ENCODE measurements at regions not wholly inside any gene's neighbourhood (a gene's known extent, or its start where the extent isn't known, plus 50 kb on each side); places are given as distances from the start of the nearest gene placed in this dataset.

- Histone ChIP-seq H3K4me1 (ENCODE audit: control insufficient read depth, insufficient read depth, low read length) (no peaks in the 10 kb centered on the region), H3K4me3 (ENCODE audit: low read depth, low read length) (no peak overlapping the region), H3K36me3 (ENCODE audit: control insufficient read depth in 2 of 2, insufficient read depth in 1 of 2, low read length in 2 of 2) (no peaks in the 10 kb centered on the region), H3K9me3 (ENCODE audit: control insufficient read depth, insufficient read depth, low read depth, low read length) (no peaks in the 10 kb centered on the region), H3K27ac (ENCODE audit: extremely low read depth, low read depth, low read length) (no peak overlapping the region)
- ChIA-PET POLR2A (no interaction called here), CTCF (no interaction called here)
- TF ChIP-seq ZNF473 (tag by site-specific recombination; IDR thresholded peaks at IDR 0.05) = no peak
- TF ChIP-seq ZNF311 (tag by site-specific recombination; IDR thresholded peaks at IDR 0.05; ENCODE audit: borderline replicate concordance) = no peak
- no peak for TF ChIP-seq ZNF324 (tag by site-specific recombination; IDR thresholded peaks at IDR 0.05)
- TF ChIP-seq ZEB2 (tag by site-specific recombination; IDR thresholded peaks at IDR 0.05) = no peak
- no peak for TF ChIP-seq ZNF335 (tag by site-specific recombination; conservative IDR thresholded peaks at IDR 0.05)
- no peak for TF ChIP-seq ZNF350 (tag by site-specific recombination; IDR thresholded peaks at IDR 0.05)
- TF ChIP-seq PATZ1 (tag by site-specific recombination; IDR thresholded peaks at IDR 0.05) = no peak
- TF ChIP-seq ZNF132 (tag by site-specific recombination; IDR thresholded peaks at IDR 0.05; ENCODE audit: borderline replicate concordance) = no peak
- TF ChIP-seq ZNF292 (tag by site-specific recombination; IDR thresholded peaks at IDR 0.05; ENCODE audit: borderline replicate concordance, low read depth) = no peak
- no peak for TF ChIP-seq ZXDB (tag by site-specific recombination; IDR thresholded peaks at IDR 0.05)
- no peak for TF ChIP-seq ZNF792 (tag by site-specific recombination; IDR thresholded peaks at IDR 0.05)
- TF ChIP-seq ZNF148 (tag by site-specific recombination; IDR thresholded peaks at IDR 0.05; ENCODE audit: borderline replicate concordance) = no peak
- no peak for TF ChIP-seq PBX3 (CRISPR knock-in tag; IDR thresholded peaks at IDR 0.05)
Observed at GRCh38 chr4:149218672-149219071, 597.0 kb downstream of the IQCM start.

GRCh38 chr4:149214301-149214700, 601.3 kb downstream of the IQCM start:
- no peaks in the 10 kb centered on the region for H3K9me3 ChIP-seq (ENCODE audit: control insufficient read depth, insufficient read depth, low read depth, low read length)
- ChIA-PET POLR2A (no interaction called here), CTCF (no interaction called here)
- H3K4me1 ChIP-seq (ENCODE audit: control insufficient read depth, insufficient read depth, low read length) = no peaks in the 10 kb centered on the region
- H3K27ac ChIP-seq (ENCODE audit: extremely low read depth, low read depth, low read length) = no peak overlapping the region
- no peaks in the 10 kb centered on the region for H3K36me3 ChIP-seq (ENCODE audit: control insufficient read depth in 2 of 2, insufficient read depth in 1 of 2, low read length in 2 of 2)
- H3K4me3 ChIP-seq (ENCODE audit: low read depth, low read length) = no peak overlapping the region
- TF ChIP-seq ZNF366 (tag by site-specific recombination; conservative IDR thresholded peaks at IDR 0.05) (no peak), GLIS1 (tag by site-specific recombination; IDR thresholded peaks at IDR 0.05) (no peak), ZNF398 (tag by site-specific recombination; IDR thresholded peaks at IDR 0.05) (no peak), ZNF214 (tag by site-specific recombination; IDR thresholded peaks at IDR 0.05; ENCODE audit: borderline replicate concordance) (no peak), ZNF280D (tag by site-specific recombination; IDR thresholded peaks at IDR 0.05) (no peak), ZNF423 (tag by site-specific recombination; IDR thresholded peaks at IDR 0.05) (no peak), ZNF433 (tag by site-specific recombination; IDR thresholded peaks at IDR 0.05; ENCODE audit: low read depth) (no peak), ZFP37 (tag by site-specific recombination; IDR thresholded peaks at IDR 0.05) (no peak), ZNF549 (tag by site-specific recombination; IDR thresholded peaks at IDR 0.05) (no peak), ZNF530 (tag by site-specific recombination; IDR thresholded peaks at IDR 0.05; ENCODE audit: low read depth) (no peak), PRDM6 (tag by site-specific recombination; IDR thresholded peaks at IDR 0.05) (no peak)
